ENCODE measurements at regions not wholly inside any gene's neighbourhood (a gene's known extent, or its start where the extent isn't known, plus 50 kb on each side); places are given as distances from the start of the nearest gene placed in this dataset.

- H3K9me1 ChIP-seq (replicated peaks; ENCODE audit: control insufficient read depth, extremely low read depth, insufficient read depth, low read length): no peaks in the 10 kb centered on the region
- ChIA-PET CTCF (interaction anchor here (1.6 to 2.8 kb wide), 2 partner anchors 959 to 961 kb away, joined by 6 to 11 read pairs; no protein-coding TSS in a partner anchor), POLR2A (no interaction called here)
- no TSS peak for BruUV-seq (replicated peaks)
- no peaks in the 10 kb centered on the region for H3K9me3 ChIP-seq (replicated peaks; ENCODE audit: control insufficient read depth, insufficient read depth, low read length)
- H3K4me3 ChIP-seq (replicated peaks in 1 of 3; ENCODE audit: insufficient read depth in 1 of 3, low read depth in 1 of 3, low read length in 3 of 3): no peak overlapping the region
- H3K36me3 ChIP-seq (ENCODE audit: control insufficient read depth in 2 of 2, extremely low read depth in 1 of 2, insufficient read depth in 2 of 2, low read length in 2 of 2): no peaks in the 10 kb centered on the region
- no peak for FAIRE-seq
- H3K79me2 ChIP-seq (ENCODE audit: control insufficient read depth, insufficient read depth, low read length): no peaks in the 10 kb centered on the region
- TF ChIP-seq, protein P1, sequence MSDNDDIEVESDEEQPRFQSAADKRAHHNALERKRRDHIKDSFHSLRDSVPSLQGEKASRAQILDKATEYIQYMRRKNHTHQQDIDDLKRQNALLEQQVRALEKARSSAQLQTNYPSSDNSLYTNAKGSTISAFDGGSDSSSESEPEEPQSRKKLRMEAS (IDR thresholded peaks at IDR 0.05; ENCODE audit: insufficient read depth, insufficient read length): no peak
- TF ChIP-seq FOS (IDR thresholded peaks at IDR 0.05; ENCODE audit: borderline replicate concordance, insufficient read depth, low read length) (no peak), MYC (IDR thresholded peaks at IDR 0.05; ENCODE audit: low read depth, low read length) (no peak), JUN (IDR thresholded peaks at IDR 0.05; ENCODE audit: borderline replicate concordance, insufficient read depth, insufficient read length, low read depth) (no peak), GATA2 (IDR thresholded peaks at IDR 0.05; ENCODE audit: insufficient read depth, insufficient read length, low read depth, low read length) (no peak), POLR2A (IDR thresholded peaks at IDR 0.05; ENCODE audit: low read depth, low read length) (no peak)
- TF ChIP-seq, protein P2, sequence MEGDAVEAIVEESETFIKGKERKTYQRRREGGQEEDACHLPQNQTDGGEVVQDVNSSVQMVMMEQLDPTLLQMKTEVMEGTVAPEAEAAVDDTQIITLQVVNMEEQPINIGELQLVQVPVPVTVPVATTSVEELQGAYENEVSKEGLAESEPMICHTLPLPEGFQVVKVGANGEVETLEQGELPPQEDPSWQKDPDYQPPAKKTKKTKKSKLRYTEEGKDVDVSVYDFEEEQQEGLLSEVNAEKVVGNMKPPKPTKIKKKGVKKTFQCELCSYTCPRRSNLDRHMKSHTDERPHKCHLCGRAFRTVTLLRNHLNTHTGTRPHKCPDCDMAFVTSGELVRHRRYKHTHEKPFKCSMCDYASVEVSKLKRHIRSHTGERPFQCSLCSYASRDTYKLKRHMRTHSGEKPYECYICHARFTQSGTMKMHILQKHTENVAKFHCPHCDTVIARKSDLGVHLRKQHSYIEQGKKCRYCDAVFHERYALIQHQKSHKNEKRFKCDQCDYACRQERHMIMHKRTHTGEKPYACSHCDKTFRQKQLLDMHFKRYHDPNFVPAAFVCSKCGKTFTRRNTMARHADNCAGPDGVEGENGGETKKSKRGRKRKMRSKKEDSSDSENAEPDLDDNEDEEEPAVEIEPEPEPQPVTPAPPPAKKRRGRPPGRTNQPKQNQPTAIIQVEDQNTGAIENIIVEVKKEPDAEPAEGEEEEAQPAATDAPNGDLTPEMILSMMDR (IDR thresholded peaks at IDR 0.05; ENCODE audit: extremely low read depth in 1 of 2, insufficient read depth in 1 of 2, low read depth in 1 of 2, low read length in 2 of 2): no peak
- no peak for DNase-seq (ENCODE audit: low read depth, low spot score)
- H2AFZ ChIP-seq (ENCODE audit: low read depth, low read length): no peak overlapping the region
- intact Hi-C loops (cut with micrococcal nuclease): loop anchor here (10.0 kb wide), 1 partner anchor 483 kb away; no protein-coding TSS in a partner anchor
- no peaks in the 10 kb centered on the region for H4K20me1 ChIP-seq (replicated peaks; ENCODE audit: control insufficient read depth, extremely low read depth, insufficient read depth, low read length)
- H3K4me1 ChIP-seq (ENCODE audit: control insufficient read depth, extremely low read depth, insufficient read depth, low read length): no peaks in the 10 kb centered on the region
- H3K9ac ChIP-seq (replicated peaks; ENCODE audit: extremely low read depth, insufficient read depth, low read length): no peak overlapping the region
- dilution Hi-C loops (cut with MboI; ENCODE audit: extremely low pct_ligation_motif_present, low sequenced_read_pairs): no loop called here
- H3K27me3 ChIP-seq (ENCODE audit: control insufficient read depth in 2 of 2, insufficient read depth in 2 of 2, low read length in 2 of 2): no peaks in the 10 kb centered on the region
- no peak overlapping the region for H3K4me2 ChIP-seq (ENCODE audit: insufficient read depth, low read length)
- no peak overlapping the region for H3K27ac ChIP-seq (ENCODE audit: insufficient read depth, low read depth, low read length)
Observed at GRCh38 chr7:50202052-50202555, 102.4 kb upstream of the IKZF1 start.

All from endothelial cell of umbilical vein (primary cell).